ENCODE measurements at regions not wholly inside any gene's neighbourhood (a gene's known extent, or its start where the extent isn't known, plus 50 kb on each side); places are given as distances from the start of the nearest gene placed in this dataset.

GRCh38 chr15:85872125-85872524 is 77.4 kb upstream of the KLHL25 start:
- no peak for FAIRE-seq
- no peak for DNase-seq (ENCODE audit: insufficient read length, low spot score)
- no peak for TF ChIP-seq CTCF (IDR thresholded peaks at IDR 0.05; ENCODE audit: insufficient read depth, missing control alignments)

DNA sequence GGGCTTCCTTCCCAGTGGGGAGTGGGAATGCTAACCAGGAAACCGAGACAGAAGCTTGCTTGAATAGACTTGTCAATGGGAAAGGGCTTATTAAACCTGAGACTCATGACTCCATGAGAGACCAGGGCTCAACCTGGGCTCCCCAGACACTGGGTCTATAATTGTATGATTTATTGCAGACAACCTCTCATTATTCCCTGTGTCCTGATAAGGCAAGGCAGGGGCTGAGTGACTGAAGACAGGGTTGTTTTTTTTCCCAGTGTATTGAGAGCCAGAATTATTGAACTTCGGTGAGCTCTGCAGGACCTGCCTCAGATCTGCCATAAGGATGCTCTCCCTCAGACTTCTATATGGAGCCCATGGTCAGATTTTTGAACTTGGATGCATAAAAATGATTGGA is 79.5 kb upstream of the KLHL25 start:
- no peak for FAIRE-seq
- no peak for TF ChIP-seq CTCF (IDR thresholded peaks at IDR 0.05; ENCODE audit: insufficient read depth, missing control alignments)

DNA sequence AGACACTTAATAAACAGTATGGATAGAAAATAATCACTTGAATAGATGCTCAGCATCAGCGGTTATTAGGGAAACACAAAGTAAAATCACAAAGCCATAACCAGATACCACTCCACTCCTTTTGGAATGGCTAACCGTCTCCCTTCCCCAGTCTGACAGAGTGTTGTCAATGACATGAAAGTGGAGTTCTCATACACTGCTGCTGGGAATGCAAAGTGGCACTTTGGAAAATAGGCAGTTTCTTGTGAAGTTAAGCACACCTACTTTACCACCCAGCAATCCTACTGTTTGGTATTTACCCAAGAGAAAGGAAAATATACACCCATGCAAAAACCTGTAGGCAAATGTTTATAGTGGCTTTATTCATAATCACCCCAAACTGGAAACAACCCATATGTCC is 81.0 kb upstream of the KLHL25 start:
- no peak for TF ChIP-seq CTCF (IDR thresholded peaks at IDR 0.05; ENCODE audit: insufficient read depth, missing control alignments)
- no peak for DNase-seq (ENCODE audit: insufficient read length, low spot score)
- no peak for FAIRE-seq

More for the DNA sequence above, 79.5 kb upstream of the KLHL25 start:
- no peak for DNase-seq (ENCODE audit: insufficient read length, low spot score)

GRCh38 chr15:85878828-85879225 is 84.1 kb upstream of the KLHL25 start:
- DNase-seq (ENCODE audit: insufficient read length, low spot score) (no peak), FAIRE-seq (no peak)
- TF ChIP-seq CTCF (IDR thresholded peaks at IDR 0.05; ENCODE audit: insufficient read depth, missing control alignments), result no peak

- FAIRE-seq, result no peak
- DNase-seq (ENCODE audit: insufficient read length, low spot score), result no peak
- no peak for TF ChIP-seq CTCF (IDR thresholded peaks at IDR 0.05; ENCODE audit: insufficient read depth, missing control alignments)
Measured at GRCh38 chr15:85879334-85880163, 84.8 kb upstream of the KLHL25 start.

DNA sequence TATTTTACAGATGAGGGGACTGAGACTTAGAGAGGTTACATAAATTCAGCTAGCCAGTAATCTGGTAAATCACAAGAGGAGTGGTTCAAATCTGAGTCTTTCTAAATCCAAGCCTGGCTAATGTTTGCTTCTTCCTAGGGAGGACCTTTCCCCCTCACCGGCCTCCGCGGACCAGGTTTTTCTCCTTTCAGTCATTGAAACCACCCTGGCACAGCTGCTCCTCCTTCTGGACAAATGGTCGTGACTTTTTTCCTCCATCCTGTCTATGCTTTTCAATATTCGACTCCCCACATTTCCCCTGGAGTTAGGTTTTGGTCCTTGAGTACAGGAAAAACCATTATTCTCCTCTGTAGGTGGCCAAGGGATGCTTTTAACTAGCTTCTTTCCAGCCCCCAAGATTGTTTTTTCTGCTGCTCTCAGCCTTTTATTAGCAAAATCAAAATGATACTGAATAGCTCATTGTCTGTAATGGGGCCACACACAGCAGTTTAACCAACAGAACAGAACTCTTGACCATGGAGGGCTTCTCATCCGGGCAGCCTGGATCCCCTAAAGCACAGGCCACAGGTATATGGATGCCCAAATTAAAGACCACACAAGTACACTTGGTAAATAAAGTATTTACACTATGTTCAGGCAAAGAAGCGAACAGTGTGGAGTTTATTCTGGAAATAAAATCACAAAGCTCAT is 85.9 kb upstream of the KLHL25 start:
- TF ChIP-seq CTCF (IDR thresholded peaks at IDR 0.05; ENCODE audit: insufficient read depth, missing control alignments), result no peak
- DNase-seq (ENCODE audit: insufficient read length, low spot score) (no peak), FAIRE-seq (no peak)

DNA sequence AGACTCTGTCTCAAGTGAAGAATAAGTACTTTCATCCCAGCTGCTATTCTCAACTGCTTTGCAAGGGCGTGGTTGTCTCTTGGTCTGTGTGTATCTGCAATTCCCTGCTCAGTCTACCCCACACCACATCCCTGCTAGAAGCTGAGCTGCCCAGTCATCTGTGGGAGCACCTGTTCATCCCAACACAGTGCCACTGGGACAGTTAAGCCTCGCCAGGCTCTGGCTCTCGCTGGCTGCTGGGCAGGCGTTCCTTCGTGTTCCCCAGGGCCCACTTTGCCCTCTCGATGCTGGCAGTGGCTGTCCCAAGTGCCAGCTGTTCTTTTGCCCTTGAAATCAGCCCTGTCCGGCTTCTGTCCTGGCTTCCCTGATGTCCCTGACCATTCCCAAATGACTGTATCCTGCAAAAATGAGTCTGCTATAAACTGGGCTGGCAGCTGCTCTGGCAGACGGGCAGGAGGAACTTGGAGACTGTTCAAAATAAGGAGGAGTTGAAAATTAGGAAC is 91.6 kb upstream of the KLHL25 start:
- FAIRE-seq (no peak), DNase-seq (ENCODE audit: insufficient read length, low spot score) (no peak)
- TF ChIP-seq CTCF (IDR thresholded peaks at IDR 0.05; ENCODE audit: insufficient read depth, missing control alignments), result no peak

All from D721Med (cell line).